ENCODE measurements at regions not wholly inside any gene's neighbourhood (a gene's known extent, or its start where the extent isn't known, plus 50 kb on each side); places are given as distances from the start of the nearest gene placed in this dataset.

DNA sequence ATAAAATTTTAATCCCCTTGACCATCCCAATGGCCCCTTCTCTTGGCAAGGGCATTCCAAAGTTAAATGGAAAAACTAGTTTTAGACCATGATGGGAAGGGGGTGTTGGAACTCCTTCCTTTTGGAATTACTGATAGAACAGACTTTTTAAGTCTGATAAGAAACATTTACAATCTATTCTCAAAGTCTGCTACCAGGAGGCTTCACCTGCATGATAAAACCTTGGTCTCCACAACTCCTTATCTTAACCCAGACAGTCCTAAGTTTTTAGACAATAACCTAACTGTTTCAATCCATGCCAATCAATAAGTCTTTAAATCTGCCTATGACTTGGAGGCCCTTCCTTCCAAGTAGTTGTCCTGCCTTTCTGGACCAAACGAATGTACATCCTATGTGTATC, 63.9 kb upstream of the PGRMC2 start (continued):
- TF ChIP-seq ARID1B (IDR thresholded peaks at IDR 0.05) = peak; percentile 82
- no peak for TF ChIP-seq GATA2 (CRISPR knock-in tag; IDR thresholded peaks at IDR 0.05)
- no peak for TF ChIP-seq FOXK2 (conservative IDR thresholded peaks at IDR 0.05 in 1 of 2, IDR thresholded peaks at IDR 0.05 in 1 of 2; ENCODE audit: low read depth in 2 of 2)
- TF ChIP-seq ZNF134 (CRISPR knock-in tag; conservative IDR thresholded peaks at IDR 0.05) = no peak
- no peak for TF ChIP-seq CBX8 (IDR thresholded peaks at IDR 0.05; ENCODE audit: borderline replicate concordance, extremely low read depth, low read depth, low read length, poor library complexity, severe bottlenecking)
- no peak for TF ChIP-seq SNRNP70 (optimal IDR thresholded peaks at IDR 0.05; ENCODE audit: low read depth, low read length)
- TF ChIP-seq, protein P1, sequence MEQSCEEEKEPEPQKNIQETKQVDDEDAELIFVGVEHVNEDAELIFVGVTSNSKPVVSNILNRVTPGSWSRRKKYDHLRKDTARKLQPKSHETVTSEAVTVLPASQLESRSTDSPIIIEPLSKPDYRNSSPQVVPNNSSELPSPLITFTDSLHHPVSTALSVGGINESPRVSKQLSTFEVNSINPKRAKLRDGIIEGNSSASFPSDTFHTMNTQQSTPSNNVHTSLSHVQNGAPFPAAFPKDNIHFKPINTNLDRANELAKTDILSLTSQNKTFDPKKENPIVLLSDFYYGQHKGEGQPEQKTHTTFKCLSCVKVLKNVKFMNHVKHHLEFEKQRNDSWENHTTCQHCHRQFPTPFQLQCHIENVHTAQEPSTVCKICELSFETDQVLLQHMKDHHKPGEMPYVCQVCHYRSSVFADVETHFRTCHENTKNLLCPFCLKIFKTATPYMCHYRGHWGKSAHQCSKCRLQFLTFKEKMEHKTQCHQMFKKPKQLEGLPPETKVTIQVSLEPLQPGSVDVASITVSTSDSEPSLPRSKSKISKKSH (CRISPR knock-in tag; IDR thresholded peaks at IDR 0.05) = no peak
- TF ChIP-seq ZNF197 (CRISPR knock-in tag; IDR thresholded peaks at IDR 0.05; ENCODE audit: low read depth) = no peak
- no peak for TF ChIP-seq ZNF253 (CRISPR knock-in tag; conservative IDR thresholded peaks at IDR 0.05)
- TF ChIP-seq, protein P2, sequence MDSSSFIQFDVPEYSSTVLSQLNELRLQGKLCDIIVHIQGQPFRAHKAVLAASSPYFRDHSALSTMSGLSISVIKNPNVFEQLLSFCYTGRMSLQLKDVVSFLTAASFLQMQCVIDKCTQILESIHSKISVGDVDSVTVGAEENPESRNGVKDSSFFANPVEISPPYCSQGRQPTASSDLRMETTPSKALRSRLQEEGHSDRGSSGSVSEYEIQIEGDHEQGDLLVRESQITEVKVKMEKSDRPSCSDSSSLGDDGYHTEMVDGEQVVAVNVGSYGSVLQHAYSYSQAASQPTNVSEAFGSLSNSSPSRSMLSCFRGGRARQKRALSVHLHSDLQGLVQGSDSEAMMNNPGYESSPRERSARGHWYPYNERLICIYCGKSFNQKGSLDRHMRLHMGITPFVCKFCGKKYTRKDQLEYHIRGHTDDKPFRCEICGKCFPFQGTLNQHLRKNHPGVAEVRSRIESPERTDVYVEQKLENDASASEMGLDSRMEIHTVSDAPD (CRISPR knock-in tag; IDR thresholded peaks at IDR 0.05) = no peak
- TF ChIP-seq, protein P3, sequence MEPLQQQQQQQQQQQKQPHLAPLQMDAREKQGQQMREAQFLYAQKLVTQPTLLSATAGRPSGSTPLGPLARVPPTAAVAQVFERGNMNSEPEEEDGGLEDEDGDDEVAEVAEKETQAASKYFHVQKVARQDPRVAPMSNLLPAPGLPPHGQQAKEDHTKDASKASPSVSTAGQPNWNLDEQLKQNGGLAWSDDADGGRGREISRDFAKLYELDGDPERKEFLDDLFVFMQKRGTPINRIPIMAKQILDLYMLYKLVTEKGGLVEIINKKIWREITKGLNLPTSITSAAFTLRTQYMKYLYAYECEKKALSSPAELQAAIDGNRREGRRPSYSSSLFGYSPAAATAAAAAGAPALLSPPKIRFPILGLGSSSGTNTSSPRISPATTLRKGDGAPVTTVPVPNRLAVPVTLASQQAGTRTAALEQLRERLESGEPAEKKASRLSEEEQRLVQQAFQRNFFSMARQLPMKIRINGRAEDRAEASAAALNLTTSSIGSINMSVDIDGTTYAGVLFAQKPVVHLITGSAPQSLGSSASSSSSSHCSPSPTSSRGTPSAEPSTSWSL (CRISPR knock-in tag; IDR thresholded peaks at IDR 0.05; ENCODE audit: borderline replicate concordance) = no peak
- TF ChIP-seq, protein P4, sequence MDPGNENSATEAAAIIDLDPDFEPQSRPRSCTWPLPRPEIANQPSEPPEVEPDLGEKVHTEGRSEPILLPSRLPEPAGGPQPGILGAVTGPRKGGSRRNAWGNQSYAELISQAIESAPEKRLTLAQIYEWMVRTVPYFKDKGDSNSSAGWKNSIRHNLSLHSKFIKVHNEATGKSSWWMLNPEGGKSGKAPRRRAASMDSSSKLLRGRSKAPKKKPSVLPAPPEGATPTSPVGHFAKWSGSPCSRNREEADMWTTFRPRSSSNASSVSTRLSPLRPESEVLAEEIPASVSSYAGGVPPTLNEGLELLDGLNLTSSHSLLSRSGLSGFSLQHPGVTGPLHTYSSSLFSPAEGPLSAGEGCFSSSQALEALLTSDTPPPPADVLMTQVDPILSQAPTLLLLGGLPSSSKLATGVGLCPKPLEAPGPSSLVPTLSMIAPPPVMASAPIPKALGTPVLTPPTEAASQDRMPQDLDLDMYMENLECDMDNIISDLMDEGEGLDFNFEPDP (CRISPR knock-in tag; IDR thresholded peaks at IDR 0.05) = no peak
- TF ChIP-seq, protein P5, sequence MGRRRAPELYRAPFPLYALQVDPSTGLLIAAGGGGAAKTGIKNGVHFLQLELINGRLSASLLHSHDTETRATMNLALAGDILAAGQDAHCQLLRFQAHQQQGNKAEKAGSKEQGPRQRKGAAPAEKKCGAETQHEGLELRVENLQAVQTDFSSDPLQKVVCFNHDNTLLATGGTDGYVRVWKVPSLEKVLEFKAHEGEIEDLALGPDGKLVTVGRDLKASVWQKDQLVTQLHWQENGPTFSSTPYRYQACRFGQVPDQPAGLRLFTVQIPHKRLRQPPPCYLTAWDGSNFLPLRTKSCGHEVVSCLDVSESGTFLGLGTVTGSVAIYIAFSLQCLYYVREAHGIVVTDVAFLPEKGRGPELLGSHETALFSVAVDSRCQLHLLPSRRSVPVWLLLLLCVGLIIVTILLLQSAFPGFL (CRISPR knock-in tag; IDR thresholded peaks at IDR 0.05) = no peak
- TF ChIP-seq ZNF274 (IDR thresholded peaks at IDR 0.05; ENCODE audit: borderline replicate concordance, low read depth, low read length) = no peak
- TF ChIP-seq TCF7L2 (IDR thresholded peaks at IDR 0.05; ENCODE audit: low read depth, low read length) = no peak
- TF ChIP-seq ZNF133 (CRISPR knock-in tag; IDR thresholded peaks at IDR 0.05) = no peak
- TF ChIP-seq MED1 (CRISPR knock-in tag; IDR thresholded peaks at IDR 0.05; ENCODE audit: borderline replicate concordance) = no peak
- TF ChIP-seq TAL1 (IDR thresholded peaks at IDR 0.05) = peak; percentile 88
- TF ChIP-seq, protein P6, sequence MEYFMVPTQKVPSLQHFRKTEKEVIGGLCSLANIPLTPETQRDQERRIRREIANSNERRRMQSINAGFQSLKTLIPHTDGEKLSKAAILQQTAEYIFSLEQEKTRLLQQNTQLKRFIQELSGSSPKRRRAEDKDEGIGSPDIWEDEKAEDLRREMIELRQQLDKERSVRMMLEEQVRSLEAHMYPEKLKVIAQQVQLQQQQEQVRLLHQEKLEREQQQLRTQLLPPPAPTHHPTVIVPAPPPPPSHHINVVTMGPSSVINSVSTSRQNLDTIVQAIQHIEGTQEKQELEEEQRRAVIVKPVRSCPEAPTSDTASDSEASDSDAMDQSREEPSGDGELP (CRISPR knock-in tag; IDR thresholded peaks at IDR 0.05; ENCODE audit: borderline replicate concordance) = no peak
- TF ChIP-seq EZH2 (IDR thresholded peaks at IDR 0.05; ENCODE audit: borderline replicate concordance, low read depth, low read length) = no peak
- no peak for TF ChIP-seq THRAP3 (IDR thresholded peaks at IDR 0.05; ENCODE audit: borderline replicate concordance)
